Mesenchymal stem cell (in vitro differentiated cells and primary cell): ENCODE measurements at regions not wholly inside any gene's neighbourhood (a gene's known extent, or its start where the extent isn't known, plus 50 kb on each side); places are given as distances from the start of the nearest gene placed in this dataset.

Source experiments
- DNase-seq: peaks from one replicate; pipeline ENCODE4 v3.0.0-alpha.2; 2013
- H2AFZ ChIP-seq: one replicate; pipeline ENCODE4 v1.6.1; 2013; ENCODE audit warnings: low read depth, mild to moderate bottlenecking, control low read depth, inconsistent platforms, low read length, moderate library complexity
- H2AK5ac ChIP-seq: 2 replicates; pipeline ENCODE4 v1.6.1; 2013; ENCODE audit warnings: low read length, moderate library complexity, mild to moderate bottlenecking, inconsistent platforms; ENCODE audit not compliant: severe bottlenecking
- H2BK120ac ChIP-seq: one replicate; pipeline ENCODE4 v1.6.1; 2013; ENCODE audit warnings: low read depth, mild to moderate bottlenecking, inconsistent platforms, low read length, moderate library complexity
- H2BK12ac ChIP-seq, 2 experiments: one replicate each; pipeline ENCODE4 v1.6.1; 2013; ENCODE audit warnings: inconsistent platforms in 2 of 2, low read length in 2 of 2, mild to moderate bottlenecking in 2 of 2, moderate library complexity in 2 of 2, control low read depth in 1 of 2
- H2BK15ac ChIP-seq: one replicate; pipeline ENCODE4 v1.6.1; 2013; ENCODE audit warnings: mild to moderate bottlenecking, low read depth, inconsistent platforms; ENCODE audit not compliant: poor library complexity, severe bottlenecking
- H2BK5ac ChIP-seq: 2 replicates; pipeline ENCODE4 v1.6.1; 2013; ENCODE audit warnings: low read depth, mild to moderate bottlenecking, low read length, control low read depth, inconsistent platforms; ENCODE audit not compliant: poor library complexity, severe bottlenecking
- H3K14ac ChIP-seq, 2 experiments: one replicate each; pipeline ENCODE4 v1.6.1; 2013; ENCODE audit warnings: inconsistent platforms in 2 of 2, low read length in 2 of 2, control low read depth in 1 of 2, mild to moderate bottlenecking in 1 of 2, moderate library complexity in 1 of 2
- H3K18ac ChIP-seq, 2 experiments: one replicate each; pipeline ENCODE4 v1.6.1; 2013; ENCODE audit warnings: inconsistent platforms in 2 of 2, low read length in 2 of 2, control low read depth in 1 of 2, low read depth in 1 of 2, mild to moderate bottlenecking in 1 of 2
- H3K23ac ChIP-seq, 2 experiments: one replicate each; pipeline ENCODE4 v1.6.1; 2013; ENCODE audit warnings: inconsistent platforms in 2 of 2, low read length in 2 of 2, mild to moderate bottlenecking in 2 of 2, moderate library complexity in 2 of 2, control low read depth in 1 of 2
- H3K27ac ChIP-seq: 2 replicates; pipeline ENCODE4 v1.5.1; 2013; ENCODE audit warnings: mild to moderate bottlenecking, moderate library complexity, low read length, control low read depth, inconsistent platforms; ENCODE audit not compliant: poor library complexity, severe bottlenecking
- H3K27me3 ChIP-seq, 2 experiments: 2 replicates each; pipeline versions ENCODE4 v1.6.1 to v1.7.0; 2013; ENCODE audit warnings: low read length in 2 of 2, mild to moderate bottlenecking in 2 of 2, moderate library complexity in 2 of 2, control low read depth in 1 of 2, inconsistent platforms in 1 of 2; ENCODE audit not compliant: control insufficient read depth in 1 of 2, insufficient read depth in 1 of 2
- H3K36me3 ChIP-seq, 2 experiments: 2 replicates each; pipeline versions ENCODE4 v1.6.1 to v1.7.0; 2013; ENCODE audit warnings: low read length in 2 of 2, control low read depth in 1 of 2, inconsistent platforms in 1 of 2, low read depth in 1 of 2, mild to moderate bottlenecking in 1 of 2; ENCODE audit not compliant: insufficient read depth in 2 of 2, control insufficient read depth in 1 of 2
- H3K4ac ChIP-seq, 2 experiments: one replicate each; pipeline ENCODE4 v1.6.1; 2013; ENCODE audit warnings: inconsistent platforms in 2 of 2, low read length in 2 of 2, mild to moderate bottlenecking in 2 of 2, moderate library complexity in 2 of 2, control low read depth in 1 of 2, low read depth in 1 of 2
- H3K4me1 ChIP-seq: 2 replicates; pipeline ENCODE4 v1.6.1; 2013; ENCODE audit warnings: low read depth, low read length, control low read depth; ENCODE audit not compliant: control insufficient read depth, insufficient read depth
- H3K4me2 ChIP-seq: 2 replicates; pipeline ENCODE4 v1.6.1; 2013; ENCODE audit warnings: low read length, mild to moderate bottlenecking, inconsistent platforms; ENCODE audit not compliant: poor library complexity, severe bottlenecking
- H3K4me3 ChIP-seq, 2 experiments: 2 replicates each; pipeline versions ENCODE4 v1.5.1 to v1.7.0; 2013; ENCODE audit warnings: low read length in 2 of 2, mild to moderate bottlenecking in 2 of 2, control low read depth in 1 of 2, low read depth in 1 of 2; ENCODE audit not compliant: insufficient read depth in 1 of 2
- H3K79me1 ChIP-seq: replicated peaks from 2 replicates; pipeline ENCODE4 v1.6.1; 2013; ENCODE audit warnings: mild to moderate bottlenecking, control low read depth, low read length, inconsistent platforms; ENCODE audit not compliant: poor library complexity, severe bottlenecking
- H3K9ac ChIP-seq: 2 replicates; pipeline ENCODE4 v1.7.0; 2013; ENCODE audit warnings: mild to moderate bottlenecking, low read length, moderate library complexity
- H3K9me3 ChIP-seq: 2 replicates; pipeline ENCODE4 v1.7.0; 2013; ENCODE audit warnings: mild to moderate bottlenecking, low read length; ENCODE audit not compliant: control insufficient read depth
- H4K8ac ChIP-seq: one replicate; pipeline ENCODE4 v1.6.1; 2013; ENCODE audit warnings: inconsistent platforms, mild to moderate bottlenecking, low read length, moderate library complexity
- H4K91ac ChIP-seq: one replicate; pipeline ENCODE4 v1.6.1; 2013; ENCODE audit warnings: mild to moderate bottlenecking, low read length, inconsistent platforms
- WGBS: methylation state at CpG from one replicate; pipeline ENCODE4 v1.1.7; 2013; ENCODE audit warnings: mixed read lengths; 5-methylcytosine and 5-hydroxymethylcytosine counted together

GRCh38 chr7:10355816-10356215, 617.9 kb upstream of the PHF14 start:
- no peak overlapping the region for H3K23ac ChIP-seq
- H3K27me3 ChIP-seq, result no peaks in the 10 kb centered on the region
- 56% methylated on average over 2 of the region's 2 CpGs for whole genome bisulfite sequencing
- no peak overlapping the region for H2AK5ac ChIP-seq
- H3K4me1 ChIP-seq, result no peaks in the 10 kb centered on the region
- H3K4me3 ChIP-seq, result no peak overlapping the region
- no peak overlapping the region for H3K14ac ChIP-seq
- H2BK12ac ChIP-seq, result no peak overlapping the region
- H3K9ac ChIP-seq, result no peak overlapping the region
- H4K8ac ChIP-seq, result no peak overlapping the region
- no peaks in the 10 kb centered on the region for H3K79me1 ChIP-seq
- no peak for DNase-seq
- no peak overlapping the region for H2AFZ ChIP-seq
- H3K36me3 ChIP-seq, result no peaks in the 10 kb centered on the region
- no peak overlapping the region for H3K4me2 ChIP-seq
- no peak overlapping the region for H3K4ac ChIP-seq
- no peak overlapping the region for H4K91ac ChIP-seq
- no peak overlapping the region for H2BK120ac ChIP-seq
- peaks cover 33% of the 10 kb centered on the region for H3K9me3 ChIP-seq
- H3K18ac ChIP-seq, result no peak overlapping the region
- H3K27ac ChIP-seq, result no peak overlapping the region
- H2BK5ac ChIP-seq, result no peak overlapping the region
- no peak overlapping the region for H2BK15ac ChIP-seq

DNA sequence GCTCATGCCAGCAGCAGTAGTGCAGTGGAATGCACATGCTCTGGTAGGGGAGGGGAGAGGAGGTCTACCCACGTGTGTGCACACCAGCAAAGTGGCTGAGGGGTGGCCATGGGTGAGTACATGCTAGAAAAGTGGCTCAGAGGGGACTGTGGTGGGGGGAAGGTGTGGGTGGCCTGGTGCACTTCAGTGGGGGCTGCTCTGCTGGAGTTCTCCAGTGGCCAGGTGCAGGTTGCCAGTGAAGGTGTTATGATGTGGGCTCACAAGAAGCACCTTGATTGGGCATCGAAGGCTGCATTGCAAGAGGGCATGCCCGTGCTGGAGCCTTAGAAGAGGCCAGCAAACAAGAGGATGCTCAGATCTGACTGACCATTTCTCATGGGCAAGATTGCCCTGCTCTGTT, 613.6 kb upstream of the PHF14 start:
- no peak overlapping the region for H3K4me2 ChIP-seq
- H3K9ac ChIP-seq, result no peak overlapping the region
- no peaks in the 10 kb centered on the region for H3K4me1 ChIP-seq
- no peak overlapping the region for H3K23ac ChIP-seq
- no peak overlapping the region for H4K8ac ChIP-seq
- no peak overlapping the region for H2AFZ ChIP-seq
- no peak overlapping the region for H4K91ac ChIP-seq
- H3K36me3 ChIP-seq, result no peaks in the 10 kb centered on the region
- no peak overlapping the region for H3K4me3 ChIP-seq
- H2BK120ac ChIP-seq, result no peak overlapping the region
- no peak overlapping the region for H2BK12ac ChIP-seq
- H2AK5ac ChIP-seq, result no peak overlapping the region
- no peak for DNase-seq
- no peak overlapping the region for H2BK15ac ChIP-seq
- peaks cover 44% of the 10 kb centered on the region for H3K9me3 ChIP-seq
- no peak overlapping the region for H2BK5ac ChIP-seq
- no peak overlapping the region for H3K4ac ChIP-seq
- 47% methylated on average over 3 of the region's 3 CpGs for WGBS
- H3K18ac ChIP-seq, result no peak overlapping the region
- H3K27ac ChIP-seq, result no peak overlapping the region
- H3K14ac ChIP-seq, result peak overlapping the region in 1 of 2 experiments; percentile 61
- no peaks in the 10 kb centered on the region for H3K79me1 ChIP-seq
- H3K27me3 ChIP-seq, result no peaks in the 10 kb centered on the region

DNA sequence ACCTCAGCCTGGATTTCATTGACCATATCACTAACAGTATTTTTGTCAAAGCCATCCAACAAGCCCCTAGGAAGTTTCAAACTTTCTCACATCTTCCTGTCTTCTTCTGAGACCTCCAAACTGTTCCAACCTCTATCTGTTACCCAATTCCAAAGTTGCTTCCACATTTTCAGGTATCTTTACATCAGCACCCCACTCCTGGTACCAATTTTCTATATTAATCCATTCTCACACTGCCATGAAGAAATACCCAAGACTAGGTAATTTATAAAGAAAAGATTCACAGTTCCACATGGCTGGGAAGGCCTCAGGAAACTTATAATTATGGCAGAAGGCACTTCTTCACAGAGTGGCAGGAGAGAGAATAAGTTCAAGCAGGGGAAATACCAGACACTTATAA, 571.9 kb upstream of the PHF14 start:
- H3K23ac ChIP-seq, result no peak overlapping the region
- no peak overlapping the region for H2AK5ac ChIP-seq
- no peaks in the 10 kb centered on the region for H3K27me3 ChIP-seq
- no peak overlapping the region for H4K8ac ChIP-seq
- DNase-seq, result no peak
- H3K4me2 ChIP-seq, result no peak overlapping the region
- no peak overlapping the region for H3K27ac ChIP-seq
- H3K14ac ChIP-seq, result no peak overlapping the region
- no peak overlapping the region for H3K4ac ChIP-seq
- H3K79me1 ChIP-seq, result no peaks in the 10 kb centered on the region
- no peak overlapping the region for H3K18ac ChIP-seq
- H2BK15ac ChIP-seq, result no peak overlapping the region
- no peak overlapping the region for H3K4me3 ChIP-seq
- H3K9me3 ChIP-seq, result peaks cover 43% of the 10 kb centered on the region
- H3K9ac ChIP-seq, result no peak overlapping the region
- no peak overlapping the region for H2BK120ac ChIP-seq
- H2BK12ac ChIP-seq, result no peak overlapping the region
- H3K36me3 ChIP-seq, result no peaks in the 10 kb centered on the region
- H4K91ac ChIP-seq, result no peak overlapping the region
- no peak overlapping the region for H2AFZ ChIP-seq
- no peak overlapping the region for H2BK5ac ChIP-seq
- H3K4me1 ChIP-seq, result no peaks in the 10 kb centered on the region

DNA sequence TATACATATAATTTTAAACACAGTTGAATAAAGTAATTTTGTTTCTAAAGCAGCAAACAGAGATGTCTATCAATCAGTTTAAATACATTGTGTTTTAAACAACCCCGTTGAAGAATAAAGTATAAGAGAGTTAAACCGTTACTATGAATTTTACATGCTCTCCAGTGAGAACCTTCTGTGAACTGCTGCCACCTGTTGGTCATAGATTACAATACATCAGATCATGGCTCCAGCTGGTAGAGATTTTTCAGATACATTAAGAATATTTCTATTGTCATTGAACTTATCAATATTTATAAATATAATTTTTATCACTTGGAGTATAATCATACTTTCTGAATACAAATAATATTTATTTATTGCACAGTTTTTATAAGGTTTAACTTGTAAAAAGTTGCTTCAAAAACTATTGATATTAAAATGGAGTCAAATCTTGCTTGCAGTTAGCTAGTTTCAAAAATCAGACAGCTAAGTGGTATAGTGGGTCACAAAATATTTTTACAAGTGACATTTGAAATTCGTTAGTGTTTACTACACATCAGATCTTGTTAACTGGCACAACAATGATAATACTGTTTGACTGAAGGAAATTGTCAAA, 561.2 kb upstream of the PHF14 start:
- Histone ChIP-seq H3K14ac (no peak overlapping the region), H3K36me3 (no peaks in the 10 kb centered on the region), H3K9me3 (no peaks in the 10 kb centered on the region), H2BK15ac (no peak overlapping the region), H4K91ac (no peak overlapping the region), H2BK120ac (no peak overlapping the region), H3K4ac (no peak overlapping the region), H2BK12ac (no peak overlapping the region), H2AK5ac (no peak overlapping the region), H3K27ac (no peak overlapping the region), H4K8ac (no peak overlapping the region), H3K23ac (no peak overlapping the region), H3K18ac (no peak overlapping the region), H3K79me1 (no peaks in the 10 kb centered on the region), H2AFZ (no peak overlapping the region), H2BK5ac (no peak overlapping the region), H3K4me2 (no peak overlapping the region), H3K4me3 (no peak overlapping the region), H3K4me1 (no peaks in the 10 kb centered on the region), H3K9ac (no peak overlapping the region), H3K27me3 (no peaks in the 10 kb centered on the region)
- no CpG with 5 or more reads among the region's 3 CpGs for WGBS
- DNase-seq, result peak; percentile 49
